GM18517 (cell line): ENCODE measurements at regions not wholly inside any gene's neighbourhood (a gene's known extent, or its start where the extent isn't known, plus 50 kb on each side); places are given as distances from the start of the nearest gene placed in this dataset.
"Not testable (repeated sequence)": the region's sequence is repeated elsewhere in the genome, so short reads cannot be mapped to it uniquely, and the experiment has no call there.

Experiments used
- ATAC-seq: cut with Tn5 transposase; IDR thresholded peaks from one replicate; pipeline ENCODE4 v1.9.1; 2021; ENCODE audit warnings: mild to moderate bottlenecking, moderate library complexity; ENCODE audit not compliant: unreplicated experiment

DNA sequence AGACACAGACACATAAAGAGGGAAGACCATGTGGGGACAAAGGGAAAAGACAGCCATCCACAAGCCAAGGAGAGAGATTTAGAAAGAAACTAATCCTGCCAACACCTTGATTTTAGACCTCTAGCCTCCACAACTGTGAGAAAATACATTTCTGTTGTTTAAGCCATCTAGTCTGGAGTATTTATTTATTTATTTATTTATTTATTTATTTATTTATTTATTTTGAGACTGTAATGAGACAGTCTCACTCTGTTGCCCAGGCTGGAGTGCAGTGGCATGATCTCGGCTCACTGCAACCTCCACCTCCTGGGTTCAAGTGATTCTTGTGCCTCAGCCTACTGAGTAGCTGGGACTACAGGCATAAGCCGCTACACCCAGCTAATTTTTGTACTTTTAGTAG, 259.3 kb downstream of the PARM1 start:
- not testable (repeated sequence) for ATAC-seq

DNA sequence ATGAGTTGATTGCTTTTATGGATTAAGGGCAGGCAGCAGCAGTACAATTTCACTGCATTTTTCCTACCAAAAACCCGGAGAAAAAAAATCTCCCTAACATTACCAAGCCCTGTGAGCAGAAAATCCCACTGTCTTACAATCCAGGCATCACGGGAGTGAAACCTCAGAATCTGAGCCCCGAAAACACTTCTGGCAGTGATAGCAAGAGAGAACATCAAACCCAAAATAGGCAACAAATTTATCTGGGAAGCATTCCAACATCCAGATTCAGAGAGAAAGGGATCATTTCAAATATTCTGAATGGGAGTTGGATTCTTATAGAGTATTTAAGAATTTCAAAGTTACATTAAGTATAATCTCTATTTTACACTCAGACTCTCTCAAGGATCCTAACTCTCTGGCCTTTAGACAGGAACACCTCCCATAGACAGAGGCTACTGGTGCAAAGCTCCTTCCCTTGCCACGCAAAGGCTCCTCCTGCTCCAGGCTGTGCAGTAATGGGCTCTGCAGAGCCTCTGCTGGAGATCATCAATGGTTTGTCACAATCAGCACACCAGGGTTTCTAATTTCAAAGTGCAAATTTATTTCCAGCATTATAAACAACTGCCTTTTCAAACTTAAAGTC, 256.9 kb downstream of the PARM1 start:
- ATAC-seq, result no peak

- ATAC-seq, result peak; percentile 88
These were observed 248.2 kb downstream of the PARM1 start for GRCh38 chr4:75180790-75181776.

GRCh38 chr4:75180217-75180616, 247.3 kb downstream of the PARM1 start:
- ATAC-seq, result no peak

- no peak for ATAC-seq
These were observed 246.6 kb downstream of the PARM1 start for GRCh38 chr4:75179510-75179909.

DNA sequence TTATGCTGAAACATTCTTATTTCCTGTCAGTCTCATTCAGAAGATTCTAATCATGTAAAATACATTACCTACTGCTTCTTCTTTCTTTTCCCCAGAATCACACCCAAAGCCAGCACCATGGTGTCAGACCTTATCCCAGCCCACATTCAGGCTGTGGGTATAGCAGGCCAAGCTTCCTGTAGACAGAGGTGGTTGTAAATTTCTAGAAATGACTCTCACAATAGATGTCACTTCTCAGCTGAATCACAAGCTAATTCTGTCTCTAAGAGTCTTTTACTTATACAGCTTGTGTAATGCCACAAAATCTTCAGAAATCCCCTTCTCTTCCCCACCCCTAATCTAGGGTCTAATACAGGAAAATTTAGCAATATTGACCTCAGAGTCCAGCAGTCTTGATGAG, 239.6 kb downstream of the PARM1 start:
- ATAC-seq, result peak; percentile 92

DNA sequence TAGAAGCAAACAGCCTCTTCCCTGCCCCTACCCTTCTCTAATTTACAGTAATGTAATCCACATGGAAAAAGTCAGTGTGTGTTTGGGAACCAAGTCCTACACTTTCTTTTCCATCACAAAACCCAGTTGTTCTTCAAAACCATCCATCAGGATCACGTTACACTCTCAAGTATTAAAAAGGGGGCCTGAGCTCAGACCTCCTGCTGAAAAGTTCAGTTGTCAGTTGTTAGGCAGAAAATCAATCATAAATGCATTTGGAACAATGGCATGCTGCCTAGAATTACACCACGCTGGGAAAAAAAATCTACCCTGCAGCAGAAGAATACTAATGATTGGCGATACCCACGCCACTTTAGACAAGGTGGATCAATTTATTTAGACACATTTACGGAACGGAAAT, 236.5 kb downstream of the PARM1 start:
- ATAC-seq, result no peak

DNA sequence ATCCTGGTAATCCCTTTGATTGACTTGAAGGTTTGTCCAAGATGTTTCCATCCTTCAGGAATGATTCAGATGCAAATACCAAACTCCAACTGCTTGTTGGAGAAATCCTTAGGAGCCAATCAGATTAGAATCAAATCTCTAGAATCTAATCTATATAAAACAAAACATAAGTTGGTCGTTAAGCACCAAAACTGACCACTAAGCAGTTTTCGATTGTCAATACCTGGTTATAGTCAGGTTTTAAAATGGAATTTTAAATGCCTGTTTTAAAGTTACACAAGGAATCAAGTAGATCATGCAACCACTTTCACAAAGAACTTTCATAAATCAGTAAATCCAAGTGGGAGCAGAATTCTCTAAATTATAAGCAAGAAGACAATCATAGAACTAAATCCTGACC, 236.1 kb downstream of the PARM1 start:
- ATAC-seq, result no peak

DNA sequence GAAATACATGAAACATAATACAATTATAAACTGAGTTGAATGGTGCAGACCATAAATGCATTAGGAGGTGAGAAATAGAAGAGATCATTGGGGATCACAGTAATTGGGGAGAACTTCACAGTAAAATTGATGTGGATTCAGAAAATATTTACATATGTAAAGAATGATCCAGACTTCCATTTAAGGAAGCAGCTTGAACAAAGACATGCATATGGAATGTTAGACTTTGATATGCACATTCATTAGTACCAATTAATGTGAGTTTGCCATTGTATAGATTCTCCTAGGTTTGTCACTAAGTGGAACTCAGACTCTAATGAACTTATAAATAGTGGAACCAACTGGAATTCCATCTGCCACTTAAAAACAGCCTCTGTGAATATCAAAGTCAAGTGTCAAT, 235.6 kb downstream of the PARM1 start:
- no peak for ATAC-seq

- not testable (repeated sequence) for ATAC-seq
These were observed 232.2 kb downstream of the PARM1 start for GRCh38 chr4:75165100-75165499.

- ATAC-seq, result no peak
These were observed 225.5 kb downstream of the PARM1 start for GRCh38 chr4:75158451-75158850.

- no peak for ATAC-seq
These were observed 222.1 kb downstream of the PARM1 start for GRCh38 chr4:75154994-75155393.

DNA sequence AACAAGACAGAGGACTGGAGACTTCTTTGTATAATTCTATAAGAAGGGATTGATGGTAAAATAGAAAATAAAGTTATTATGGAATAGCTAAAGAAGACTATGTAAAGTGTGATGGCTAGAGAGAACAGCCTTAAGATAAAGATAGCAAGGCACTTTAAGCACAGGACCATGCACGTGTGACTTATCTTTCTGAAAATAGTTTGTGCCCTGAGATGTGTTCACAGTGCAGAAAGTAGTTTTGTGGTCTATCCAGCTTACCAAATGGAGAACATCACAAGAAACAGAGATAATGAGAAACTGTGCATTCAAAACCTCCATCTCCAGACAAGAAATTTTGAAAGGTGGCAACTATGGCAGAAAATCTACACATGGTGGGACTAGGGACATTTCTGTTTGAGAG, 213.3 kb downstream of the PARM1 start:
- no peak for ATAC-seq

DNA sequence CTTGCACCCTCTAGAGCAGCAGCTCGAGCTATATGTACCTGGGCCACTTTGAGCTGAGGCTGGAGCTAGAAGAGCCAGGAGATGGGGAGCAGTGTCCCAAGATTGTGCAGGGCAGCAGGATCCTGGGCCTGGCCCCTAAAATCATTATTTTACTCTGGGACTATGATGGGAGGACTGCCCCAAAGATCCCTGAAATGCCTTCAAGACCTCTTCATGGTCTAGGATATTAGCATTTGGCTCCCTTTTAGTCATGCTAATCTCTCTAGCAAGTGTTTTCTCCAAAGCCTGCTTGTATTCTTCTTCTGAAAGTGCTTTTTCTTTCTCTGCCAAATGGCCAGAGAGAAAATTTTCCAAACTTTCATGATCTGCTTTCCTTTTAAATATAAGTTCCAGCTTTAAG, 211.6 kb downstream of the PARM1 start:
- no peak for ATAC-seq

DNA sequence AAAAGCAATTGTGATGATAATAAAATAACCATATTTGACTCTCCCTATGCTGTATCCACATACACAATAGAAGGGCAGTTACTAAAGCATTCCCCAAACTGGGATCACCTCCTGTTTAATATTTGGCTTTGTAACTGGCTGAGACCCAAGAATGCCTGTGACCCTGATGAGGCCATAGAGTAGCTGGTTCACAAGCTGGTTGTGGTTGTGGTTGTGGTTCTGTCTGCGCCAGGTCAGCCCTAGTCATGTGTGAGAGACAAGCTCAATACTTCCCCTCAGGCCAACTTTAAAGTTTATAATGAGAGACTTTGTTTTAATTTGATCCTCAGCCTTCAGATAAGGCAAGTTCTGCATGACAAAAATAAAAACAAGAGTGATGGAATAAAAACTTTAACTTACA, 209.9 kb downstream of the PARM1 start:
- no peak for ATAC-seq

DNA sequence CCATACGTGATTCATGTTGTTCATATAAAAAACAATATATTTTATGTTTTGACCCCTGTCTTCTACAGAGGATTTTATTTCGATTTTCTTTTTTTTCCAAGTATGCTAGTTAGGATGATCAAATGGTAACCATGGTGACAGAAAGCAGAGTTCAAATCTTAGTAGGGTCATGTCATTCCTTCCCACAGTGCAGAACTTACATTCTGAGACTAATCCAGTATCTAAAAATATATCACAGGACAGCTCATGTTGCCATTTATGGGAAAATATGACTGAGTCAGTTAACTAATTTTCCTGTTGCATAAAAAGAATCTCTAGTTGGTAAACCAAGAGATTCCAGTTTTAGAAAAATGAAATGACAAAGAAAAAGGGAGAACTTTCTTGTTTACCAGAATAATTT, 209.5 kb downstream of the PARM1 start:
- ATAC-seq, result no peak

DNA sequence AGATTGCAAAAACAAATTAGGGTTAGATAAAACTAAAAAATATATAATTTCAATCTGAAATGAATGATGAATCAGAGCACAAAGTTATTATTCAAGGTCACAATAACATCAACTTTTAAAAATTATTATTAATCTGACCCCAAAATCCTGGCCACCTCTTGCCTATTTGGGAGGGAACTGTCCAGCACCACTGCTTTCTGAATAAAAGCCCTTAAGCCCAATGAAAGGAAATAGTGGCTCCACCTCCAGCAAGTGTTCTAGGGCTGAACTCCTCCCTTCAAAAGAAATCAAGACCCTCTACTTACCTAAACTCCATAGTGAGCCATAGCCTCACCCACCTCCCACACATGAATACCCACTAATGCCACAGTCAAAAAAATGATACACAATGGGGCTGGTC, 208.2 kb downstream of the PARM1 start:
- ATAC-seq, result no peak

GRCh38 chr4:75137302-75137701, 204.4 kb downstream of the PARM1 start:
- ATAC-seq, result no peak

DNA sequence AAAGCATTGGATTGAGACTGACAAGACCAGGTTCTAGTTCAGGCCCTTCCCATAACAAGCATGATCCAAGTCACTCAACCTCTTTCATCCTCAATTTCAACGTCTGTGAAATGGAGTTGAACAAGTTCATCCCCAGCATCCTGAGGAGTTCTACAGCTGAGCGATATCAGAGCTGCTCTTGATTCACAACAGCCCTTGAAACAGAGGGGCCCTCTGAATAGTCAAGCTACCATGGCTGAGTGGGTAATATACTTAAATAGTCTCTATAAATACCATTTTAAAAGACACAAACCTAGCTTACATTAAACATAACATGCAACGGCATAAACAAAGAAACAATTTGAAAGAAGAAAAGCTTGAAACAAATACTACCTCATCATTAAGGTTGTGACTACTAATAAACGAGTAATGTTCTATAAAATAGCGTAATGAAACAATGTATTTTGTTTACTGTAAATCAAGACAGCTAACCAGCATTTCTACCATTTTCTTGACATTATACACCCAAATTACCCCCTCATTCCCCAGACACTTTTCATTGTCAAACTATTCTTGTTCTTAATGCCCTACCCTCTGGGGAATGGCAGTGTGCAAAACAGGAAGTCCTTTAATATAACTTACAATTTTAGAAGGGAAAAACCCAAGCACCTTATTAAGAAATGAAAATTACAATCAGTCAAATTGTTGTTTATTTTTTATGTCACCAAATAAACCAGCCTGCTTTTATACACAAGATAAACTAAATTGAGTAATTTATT, 202.3 kb downstream of the PARM1 start:
- peak; percentile 64 for ATAC-seq

DNA sequence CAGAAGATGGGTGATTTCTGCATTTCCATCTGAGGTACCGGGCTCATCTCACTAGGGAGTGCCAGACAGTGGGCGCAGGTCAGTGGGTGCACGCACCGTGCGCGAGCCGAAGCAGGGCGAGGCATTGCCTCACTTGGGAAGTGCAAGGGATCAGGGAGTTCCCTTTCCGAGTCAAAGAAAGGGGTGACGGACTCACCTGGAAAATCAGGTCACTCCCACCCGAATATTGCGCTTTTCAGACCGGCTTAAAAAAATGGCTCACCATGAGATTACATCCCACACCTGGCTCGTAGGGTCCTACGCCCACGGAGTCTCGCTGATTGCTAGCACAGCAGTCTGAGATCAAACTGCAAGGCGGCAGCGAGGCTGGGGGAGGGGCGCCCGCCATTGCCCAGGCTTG, 194.0 kb downstream of the PARM1 start:
- ATAC-seq, result not testable (repeated sequence)

DNA sequence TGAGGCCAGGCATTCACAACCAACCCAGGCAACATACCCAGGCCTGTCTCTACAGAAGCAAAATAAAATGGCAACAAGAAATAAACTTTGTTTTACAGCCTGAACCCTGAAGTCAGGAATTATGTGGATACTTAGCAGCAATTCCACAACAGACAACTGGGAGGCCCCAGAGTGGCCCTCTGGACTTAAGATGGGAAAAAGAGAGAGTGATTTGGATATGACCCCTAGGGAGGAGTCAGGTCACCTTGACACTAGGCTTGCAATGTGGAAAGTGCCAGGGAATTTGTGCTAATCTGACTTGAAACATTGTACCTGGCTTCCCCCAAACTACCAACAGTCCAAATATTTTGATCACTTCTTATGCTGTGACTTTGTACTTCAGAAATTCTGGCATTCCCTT, 193.1 kb downstream of the PARM1 start:
- no peak for ATAC-seq
